ENCODE measurements at regions not wholly inside any gene's neighbourhood (a gene's known extent, or its start where the extent isn't known, plus 50 kb on each side); places are given as distances from the start of the nearest gene placed in this dataset.

- no peak for TF ChIP-seq CTCF (IDR thresholded peaks at IDR 0.05; ENCODE audit: extremely low read depth, missing control alignments)
- DNase-seq (ENCODE audit: low spot score) = no peak
Observed at GRCh38 chr4:4776335-4776734, 83.1 kb upstream of the MSX1 start.

- no peak for DNase-seq (ENCODE audit: low spot score)
- no peak for TF ChIP-seq CTCF (IDR thresholded peaks at IDR 0.05; ENCODE audit: extremely low read depth, missing control alignments)
Observed at GRCh38 chr4:4775493-4776004, 83.9 kb upstream of the MSX1 start.

GRCh38 chr4:4772534-4772933 lies 86.9 kb upstream of the MSX1 start:
- TF ChIP-seq CTCF (IDR thresholded peaks at IDR 0.05; ENCODE audit: extremely low read depth, missing control alignments) = no peak
- DNase-seq (ENCODE audit: low spot score) = no peak

GRCh38 chr4:4771160-4771559 lies 88.3 kb upstream of the MSX1 start:
- DNase-seq (ENCODE audit: low spot score) = no peak
- TF ChIP-seq CTCF (IDR thresholded peaks at IDR 0.05; ENCODE audit: extremely low read depth, missing control alignments) = no peak

- TF ChIP-seq CTCF (IDR thresholded peaks at IDR 0.05; ENCODE audit: extremely low read depth, missing control alignments) = no peak
- DNase-seq (ENCODE audit: low spot score) = no peak
Observed at GRCh38 chr4:4770610-4771009, 88.9 kb upstream of the MSX1 start.

GRCh38 chr4:4766564-4766963 lies 92.9 kb upstream of the MSX1 start:
- no peak for DNase-seq (ENCODE audit: low spot score)
- TF ChIP-seq CTCF (IDR thresholded peaks at IDR 0.05; ENCODE audit: extremely low read depth, missing control alignments) = no peak

GRCh38 chr4:4765811-4766210 lies 93.7 kb upstream of the MSX1 start:
- no peak for TF ChIP-seq CTCF (IDR thresholded peaks at IDR 0.05; ENCODE audit: extremely low read depth, missing control alignments)
- DNase-seq (ENCODE audit: low spot score) = no peak

Measured in GM20000 (cell line).